IPS-18c (cell line): ENCODE measurements at regions not wholly inside any gene's neighbourhood (a gene's known extent, or its start where the extent isn't known, plus 50 kb on each side); places are given as distances from the start of the nearest gene placed in this dataset.
"Not testable (repeated sequence)": the region's sequence is repeated elsewhere in the genome, so short reads cannot be mapped to it uniquely, and the experiment has no call there.

Experiments used
- H3K4me3 ChIP-seq: 2 replicates; pipeline ENCODE4 v1.7.0; 2013; ENCODE audit warnings: low read depth, mild to moderate bottlenecking, low read length, moderate library complexity; ENCODE audit not compliant: insufficient read depth
- H3K9me3 ChIP-seq: one replicate; pipeline ENCODE4 v1.6.1; 2013; ENCODE audit warnings: mild to moderate bottlenecking, low read length, moderate library complexity; ENCODE audit not compliant: control insufficient read depth, insufficient read depth

- Histone ChIP-seq H3K4me3 (no peak overlapping the region), H3K9me3 (peaks cover 3% of the 10 kb centered on the region)
These were observed 683.3 kb downstream of the QKI start for GRCh38 chr6:164097551-164098398.

GRCh38 chr6:164097056-164097455, 682.5 kb downstream of the QKI start:
- Histone ChIP-seq H3K4me3 (no peak overlapping the region), H3K9me3 (peaks cover 3% of the 10 kb centered on the region)

- Histone ChIP-seq H3K4me3 (no peak overlapping the region), H3K9me3 (peaks cover 3% of the 10 kb centered on the region)
These were observed 680.5 kb downstream of the QKI start for GRCh38 chr6:164095056-164095455.

GRCh38 chr6:164087870-164088269, 673.4 kb downstream of the QKI start:
- Histone ChIP-seq H3K9me3 (no peaks in the 10 kb centered on the region), H3K4me3 (no peak overlapping the region)

- no peak overlapping the region for H3K4me3 ChIP-seq
- no peaks in the 10 kb centered on the region for H3K9me3 ChIP-seq
These were observed 672.7 kb downstream of the QKI start for GRCh38 chr6:164087211-164087610.

- no peak overlapping the region for H3K4me3 ChIP-seq
- no peaks in the 10 kb centered on the region for H3K9me3 ChIP-seq
These were observed 671.8 kb downstream of the QKI start for GRCh38 chr6:164086076-164086887.

- Histone ChIP-seq H3K4me3 (no peak overlapping the region), H3K9me3 (no peaks in the 10 kb centered on the region)
These were observed 670.9 kb downstream of the QKI start for GRCh38 chr6:164085091-164086075.

- H3K9me3 ChIP-seq: no peaks in the 10 kb centered on the region
These were observed 664.7 kb downstream of the QKI start for GRCh38 chr6:164079275-164079600.

GRCh38 chr6:164078532-164079274, 664.2 kb downstream of the QKI start:
- H3K9me3 ChIP-seq: no peaks in the 10 kb centered on the region
- H3K4me3 ChIP-seq: no peak overlapping the region

More at GRCh38 chr6:164079275-164079600, 664.7 kb downstream of the QKI start:
- H3K4me3 ChIP-seq: no peak overlapping the region

- not testable (repeated sequence) for H3K9me3 ChIP-seq, H3K4me3 ChIP-seq
These were observed 662.5 kb downstream of the QKI start for GRCh38 chr6:164076818-164077532.

- Histone ChIP-seq H3K9me3 (no peaks in the 10 kb centered on the region), H3K4me3 (no peak overlapping the region)
These were observed 661.6 kb downstream of the QKI start for GRCh38 chr6:164075981-164076615.

- Histone ChIP-seq H3K9me3 (no peaks in the 10 kb centered on the region), H3K4me3 (no peak overlapping the region)
These were observed 657.7 kb downstream of the QKI start for GRCh38 chr6:164072240-164072666.

GRCh38 chr6:164069350-164069990, 655.0 kb downstream of the QKI start:
- H3K4me3 ChIP-seq: no peak overlapping the region
- H3K9me3 ChIP-seq: no peaks in the 10 kb centered on the region

- Histone ChIP-seq H3K4me3 (no peak overlapping the region), H3K9me3 (no peaks in the 10 kb centered on the region)
These were observed 654.0 kb downstream of the QKI start for GRCh38 chr6:164068527-164068926.

- H3K4me3 ChIP-seq: no peak overlapping the region
- no peaks in the 10 kb centered on the region for H3K9me3 ChIP-seq
These were observed 652.2 kb downstream of the QKI start for GRCh38 chr6:164066766-164067165.
